Neural progenitor cell (in vitro differentiated cells): ENCODE measurements at regions not wholly inside any gene's neighbourhood (a gene's known extent, or its start where the extent isn't known, plus 50 kb on each side); places are given as distances from the start of the nearest gene placed in this dataset.

Experiments
- CTCF ChIP-seq: fragments of 200-600 bp; sonication (generic); IDR thresholded peaks from 2 replicates; pipeline ENCODE4 v1.5.1; 2017; ENCODE audit warnings: antibody characterized with exemption, mild to moderate bottlenecking
- EZH2 ChIP-seq: fragments of 200-600 bp; sonication (generic); IDR thresholded peaks from 2 replicates; pipeline ENCODE4 v1.6.1; 2017; ENCODE audit warnings: antibody characterized with exemption, mild to moderate bottlenecking, moderate library complexity
- EZH2phosphoT487 ChIP-seq: fragments of 200-600 bp; sonication (generic); IDR thresholded peaks from 2 replicates; pipeline ENCODE4 v1.6.1; 2017; ENCODE audit warnings: antibody characterized with exemption

- TF ChIP-seq CTCF = no peak
- TF ChIP-seq EZH2 = no peak
- no peak for TF ChIP-seq EZH2phosphoT487
Measured at GRCh38 chr19:31840371-31840770, 491.1 kb upstream of the TSHZ3 start.
